GM13977 (cell line): ENCODE measurements at regions not wholly inside any gene's neighbourhood (a gene's known extent, or its start where the extent isn't known, plus 50 kb on each side); places are given as distances from the start of the nearest gene placed in this dataset.

Experiments
- DNase-seq: peaks from one replicate; pipeline ENCODE4 v3.0.0; 2012; ENCODE audit warnings: low spot score
- in situ Hi-C: fragments of 300-500 bp; cut with MboI; formaldehyde crosslinking; loops from one replicate; pipeline ENCODE4 v1.12.0; 2022; ENCODE audit warnings: low sequenced_read_pairs, low pct_unique_long_range_greater_than_20kb, mixed read lengths, inconsistent platforms; ENCODE audit not compliant: unreplicated experiment
- TF ChIP-seq, protein P1 (sequence below): IDR thresholded peaks from 2 replicates; pipeline ENCODE4 v1.5.1; 2012; ENCODE audit warnings: mild to moderate bottlenecking, control low read depth; ENCODE audit not compliant: insufficient read depth; ENCODE audit errors: extremely low read depth, missing control alignments

GRCh38 chr7:13822678-13823077 lies 166.8 kb downstream of the ETV1 start:
- TF ChIP-seq, protein P1, sequence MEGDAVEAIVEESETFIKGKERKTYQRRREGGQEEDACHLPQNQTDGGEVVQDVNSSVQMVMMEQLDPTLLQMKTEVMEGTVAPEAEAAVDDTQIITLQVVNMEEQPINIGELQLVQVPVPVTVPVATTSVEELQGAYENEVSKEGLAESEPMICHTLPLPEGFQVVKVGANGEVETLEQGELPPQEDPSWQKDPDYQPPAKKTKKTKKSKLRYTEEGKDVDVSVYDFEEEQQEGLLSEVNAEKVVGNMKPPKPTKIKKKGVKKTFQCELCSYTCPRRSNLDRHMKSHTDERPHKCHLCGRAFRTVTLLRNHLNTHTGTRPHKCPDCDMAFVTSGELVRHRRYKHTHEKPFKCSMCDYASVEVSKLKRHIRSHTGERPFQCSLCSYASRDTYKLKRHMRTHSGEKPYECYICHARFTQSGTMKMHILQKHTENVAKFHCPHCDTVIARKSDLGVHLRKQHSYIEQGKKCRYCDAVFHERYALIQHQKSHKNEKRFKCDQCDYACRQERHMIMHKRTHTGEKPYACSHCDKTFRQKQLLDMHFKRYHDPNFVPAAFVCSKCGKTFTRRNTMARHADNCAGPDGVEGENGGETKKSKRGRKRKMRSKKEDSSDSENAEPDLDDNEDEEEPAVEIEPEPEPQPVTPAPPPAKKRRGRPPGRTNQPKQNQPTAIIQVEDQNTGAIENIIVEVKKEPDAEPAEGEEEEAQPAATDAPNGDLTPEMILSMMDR, result no peak
- no peak for DNase-seq
- in situ Hi-C loops, result no loop called here

DNA sequence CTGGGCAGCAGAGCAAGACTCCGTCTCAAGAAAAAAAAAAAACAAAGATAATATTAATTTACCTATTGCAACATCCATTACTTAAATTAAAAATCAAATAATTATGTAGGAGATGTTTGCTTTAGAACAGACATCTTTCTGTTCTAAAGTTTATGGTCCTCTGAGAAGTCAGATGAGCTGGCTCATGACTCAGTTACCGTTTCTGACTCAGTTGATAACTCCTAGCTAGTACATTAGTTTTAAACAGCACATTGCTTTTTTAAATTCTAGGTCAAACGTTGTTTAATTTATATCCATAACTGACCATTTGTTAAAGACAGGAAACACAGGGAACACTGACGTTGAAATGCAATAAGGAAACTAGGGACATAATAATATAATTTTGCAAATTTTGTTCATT lies 162.7 kb downstream of the ETV1 start:
- DNase-seq, result no peak
- in situ Hi-C loops, result no loop called here
- TF ChIP-seq, protein P1, result no peak

- DNase-seq, result no peak
- TF ChIP-seq, protein P1, result no peak
- in situ Hi-C loops, result no loop called here
These were observed 161.8 kb downstream of the ETV1 start for GRCh38 chr7:13827716-13828115.

GRCh38 chr7:13829231-13829630 lies 160.2 kb downstream of the ETV1 start:
- in situ Hi-C loops, result no loop called here
- no peak for DNase-seq
- TF ChIP-seq, protein P1, result no peak

GRCh38 chr7:13829914-13830900 lies 159.3 kb downstream of the ETV1 start:
- TF ChIP-seq, protein P1, result no peak
- no peak for DNase-seq
- in situ Hi-C loops, result no loop called here

DNA sequence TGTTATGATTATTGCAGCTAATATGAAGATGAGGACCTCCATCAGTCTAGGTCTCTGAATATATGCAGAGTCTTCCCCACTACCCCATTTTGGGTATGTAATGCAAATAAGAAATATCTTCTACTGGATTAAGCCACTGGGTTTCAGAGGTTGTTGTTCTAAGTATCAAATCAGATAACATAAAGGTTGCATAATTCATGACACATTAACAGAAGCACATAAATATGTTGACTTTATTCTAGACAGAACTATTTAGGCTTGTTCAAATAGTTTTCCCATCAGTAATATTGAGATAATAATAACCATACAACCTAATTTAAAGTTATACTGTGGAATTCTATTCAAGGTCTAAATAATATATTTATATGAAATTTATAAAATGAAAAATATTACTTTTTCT lies 157.1 kb downstream of the ETV1 start:
- in situ Hi-C loops, result no loop called here
- no peak for DNase-seq
- TF ChIP-seq, protein P1, result no peak
